ENCODE measurements at regions not wholly inside any gene's neighbourhood (a gene's known extent, or its start where the extent isn't known, plus 50 kb on each side); places are given as distances from the start of the nearest gene placed in this dataset.

DNA sequence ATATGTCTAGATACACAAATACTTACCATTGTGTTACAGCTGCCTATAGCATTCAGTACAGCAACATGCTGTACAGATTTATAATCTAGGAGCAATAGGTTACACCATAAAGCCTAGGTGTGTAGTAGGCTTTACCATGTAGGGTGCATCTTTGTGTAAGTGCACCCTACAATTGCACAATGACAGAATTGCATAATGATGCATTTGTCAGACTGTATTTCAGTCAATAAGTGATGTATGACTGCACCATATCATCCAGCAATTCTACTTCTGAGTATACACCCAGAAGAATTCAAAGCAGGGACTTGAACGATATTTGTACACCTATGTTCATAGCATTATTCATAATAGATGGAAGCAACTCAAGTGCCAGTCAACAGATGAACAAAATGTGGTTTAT is 100.4 kb upstream of the SLC44A1 start:
- H3K36me3 Mint-ChIP-seq: no peaks in the 10 kb centered on the region

DNA sequence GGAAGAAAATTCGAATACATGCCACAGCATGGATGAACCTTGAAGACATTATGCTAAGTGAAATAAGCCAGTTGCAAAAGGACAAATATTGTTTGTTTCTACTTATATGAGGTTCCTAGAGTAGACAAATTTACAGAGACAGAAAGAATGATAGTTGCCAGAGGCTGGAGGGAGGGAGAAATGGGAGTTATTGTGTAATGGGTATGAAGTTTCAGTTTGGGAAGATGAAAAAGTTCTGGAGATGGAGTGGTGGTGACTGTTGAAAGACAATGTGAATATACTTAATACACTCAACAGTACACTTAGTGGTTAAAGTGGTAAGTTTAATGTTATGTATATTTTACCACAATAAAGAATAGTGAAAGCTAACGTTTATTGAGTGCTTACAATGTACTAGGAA is 99.6 kb upstream of the SLC44A1 start:
- no peak for DNase-seq
- ATAC-seq (replicated peaks): no peak
- peaks cover 0 to 11% of the 10 kb centered on the region in 2 donors for H3K27me3 Mint-ChIP-seq
- no peaks in the 10 kb centered on the region for H3K36me3 Mint-ChIP-seq
- H3K4me1 Mint-ChIP-seq: peaks cover 6 to 9% of the 10 kb centered on the region in 2 donors
- H3K27ac Mint-ChIP-seq: no peak overlapping the region
- H3K9me3 Mint-ChIP-seq: no peaks in the 10 kb centered on the region
- no peak overlapping the region for H3K4me3 Mint-ChIP-seq

More for the DNA sequence above, 100.4 kb upstream of the SLC44A1 start:
- Mint-ChIP-seq H3K9me3 (no peaks in the 10 kb centered on the region), H3K4me3 (no peak overlapping the region), H3K27ac (no peak overlapping the region), H3K27me3 (peaks cover 0 to 11% of the 10 kb centered on the region in 2 donors), H3K4me1 (peaks cover 6 to 9% of the 10 kb centered on the region in 2 donors)
- DNase-seq (no peak), ATAC-seq (replicated peaks) (no peak)

DNA sequence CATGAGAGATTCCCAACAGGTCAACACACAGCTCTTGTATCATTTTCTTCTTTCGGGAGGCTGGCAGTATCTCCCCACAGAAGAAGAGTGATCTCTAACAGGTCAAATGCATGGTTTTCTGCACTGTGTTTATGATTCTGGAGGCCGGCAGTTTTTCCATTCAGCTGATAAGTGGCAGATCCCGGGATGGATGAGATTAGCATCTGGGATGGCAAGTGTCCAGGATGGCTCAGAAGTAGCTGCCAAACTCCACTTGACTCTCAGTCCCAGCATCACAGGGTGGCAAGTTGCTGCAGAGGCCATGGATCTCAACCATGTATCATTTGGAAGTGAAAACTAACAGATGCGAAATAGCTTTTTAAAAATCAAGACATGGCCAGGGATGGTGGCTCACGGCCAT is 97.8 kb upstream of the SLC44A1 start:
- DNase-seq: no peak
- ATAC-seq (replicated peaks): no peak
- peaks cover 0 to 11% of the 10 kb centered on the region in 2 donors for H3K27me3 Mint-ChIP-seq
- H3K36me3 Mint-ChIP-seq: no peaks in the 10 kb centered on the region
- H3K27ac Mint-ChIP-seq: no peak overlapping the region
- peaks cover 9 to 15% of the 10 kb centered on the region in 2 donors for H3K4me1 Mint-ChIP-seq
- no peaks in the 10 kb centered on the region for H3K9me3 Mint-ChIP-seq
- no peak overlapping the region for H3K4me3 Mint-ChIP-seq

DNA sequence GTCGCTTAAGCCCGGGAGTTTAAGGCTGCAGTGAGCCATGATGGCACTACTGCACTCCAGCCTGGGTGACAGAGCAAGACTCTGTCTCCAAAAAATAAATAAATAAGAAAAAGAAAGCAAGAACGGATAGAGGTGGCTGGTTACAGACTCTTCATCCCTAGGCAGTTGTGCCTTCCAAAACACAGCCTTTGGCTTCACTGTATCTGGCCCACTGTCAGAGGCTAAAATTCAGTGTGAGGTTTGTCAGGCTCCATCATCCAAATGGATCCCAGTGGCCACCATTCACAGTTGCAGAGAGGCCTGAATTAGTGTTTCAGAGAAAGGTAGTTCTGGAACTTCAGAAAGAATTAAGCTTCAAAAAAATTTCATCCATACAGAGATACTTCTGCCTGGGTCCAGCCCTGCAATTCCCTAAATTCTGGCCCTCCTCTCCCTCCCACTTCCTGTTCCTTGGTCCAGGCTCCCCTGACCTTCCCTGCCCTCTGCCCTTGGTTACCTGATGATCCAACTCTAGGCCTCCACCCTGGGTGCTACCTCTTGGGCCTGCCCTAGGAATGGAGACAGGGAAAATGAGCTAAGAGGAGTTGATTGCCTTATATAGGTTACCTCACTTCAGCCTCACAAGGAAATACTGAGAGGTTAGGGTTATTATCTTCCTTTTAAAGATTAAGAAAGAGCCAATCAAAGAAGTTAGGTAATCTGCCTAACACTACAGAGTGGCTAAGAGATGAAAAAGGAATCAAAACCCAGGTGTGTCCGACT is 97.2 kb upstream of the SLC44A1 start:
- peaks cover 7 to 10% of the 10 kb centered on the region in 2 donors for H3K4me1 Mint-ChIP-seq
- H3K27ac Mint-ChIP-seq: no peak overlapping the region
- DNase-seq: no peak
- H3K9me3 Mint-ChIP-seq: no peaks in the 10 kb centered on the region
- no peak for ATAC-seq (replicated peaks)
- no peaks in the 10 kb centered on the region for H3K36me3 Mint-ChIP-seq
- H3K4me3 Mint-ChIP-seq: no peak overlapping the region
- peaks cover 0 to 11% of the 10 kb centered on the region in 2 donors for H3K27me3 Mint-ChIP-seq

DNA sequence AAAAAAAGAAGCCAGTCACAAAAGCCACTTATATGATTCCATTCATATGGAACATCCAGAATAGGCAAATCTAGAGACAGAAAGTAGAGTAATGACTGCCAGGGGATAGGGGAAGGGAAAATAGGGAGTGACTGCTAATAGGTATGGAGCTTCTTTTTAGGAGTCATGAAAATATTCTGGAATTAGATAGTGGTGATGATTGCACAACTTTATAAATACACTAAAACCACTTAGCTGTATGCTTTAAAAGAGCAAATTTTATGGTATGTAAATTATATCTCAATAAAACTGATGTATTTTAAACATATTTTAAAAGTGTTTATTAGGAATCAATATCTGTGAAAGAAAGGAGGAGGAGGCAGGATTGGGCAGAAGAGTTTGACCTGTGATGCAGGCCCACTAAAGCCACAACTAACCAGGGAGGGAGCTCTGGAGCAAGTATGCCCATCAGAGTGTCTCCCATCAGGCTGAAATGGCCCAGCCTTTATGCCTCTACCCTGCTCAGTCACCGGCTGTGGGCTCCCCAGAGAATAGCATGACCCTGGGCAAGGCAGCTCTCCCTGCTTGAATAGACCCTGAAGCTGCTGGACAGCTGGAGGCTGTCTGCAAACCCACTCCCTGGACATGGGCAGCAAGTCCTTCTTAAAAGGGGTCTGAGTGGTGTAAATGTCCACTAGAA is 96.0 kb upstream of the SLC44A1 start:
- no peak for ATAC-seq (replicated peaks)
- Mint-ChIP-seq H3K27ac (no peak overlapping the region), H3K27me3 (peaks cover 0 to 7% of the 10 kb centered on the region in 2 donors), H3K4me3 (no peak overlapping the region), H3K9me3 (no peaks in the 10 kb centered on the region), H3K4me1 (peaks cover 7 to 10% of the 10 kb centered on the region in 2 donors), H3K36me3 (no peaks in the 10 kb centered on the region)
- no peak for DNase-seq

DNA sequence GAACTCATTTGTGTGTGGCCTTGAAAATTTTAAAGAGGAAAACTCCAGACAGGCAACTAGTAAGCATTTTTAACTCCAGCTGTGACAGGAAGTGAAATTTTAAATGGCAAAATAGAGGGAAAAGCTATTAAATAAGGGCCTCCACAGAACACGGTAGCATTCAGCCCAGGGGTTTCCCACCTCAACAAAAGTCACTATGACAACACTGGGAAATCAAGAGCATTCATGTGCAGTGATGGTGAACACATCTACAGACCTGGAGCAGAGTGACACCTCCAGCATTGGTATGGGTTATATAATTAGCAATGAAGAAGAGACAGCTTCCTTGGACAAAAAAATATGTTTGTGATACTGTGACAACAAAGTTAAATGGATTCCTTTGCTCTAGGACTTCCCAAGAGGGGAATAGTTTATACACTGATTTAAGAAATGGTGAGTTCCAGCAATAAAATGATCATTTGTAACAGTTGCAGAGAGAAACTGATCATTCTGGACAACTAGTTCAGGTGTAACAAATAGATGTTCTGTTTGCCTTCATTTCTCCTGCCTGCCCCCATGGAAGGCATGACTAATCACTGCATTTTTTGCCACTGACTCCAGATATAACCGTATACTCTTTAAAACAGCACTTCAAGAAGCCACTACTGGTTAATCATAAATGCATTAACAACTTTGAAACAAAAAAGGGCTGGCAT is 93.3 kb upstream of the SLC44A1 start:
- ATAC-seq (replicated peaks) (peak; percentile 68 to 93), DNase-seq (no peak)
- peaks cover 0 to 3% of the 10 kb centered on the region in 2 donors for H3K27me3 Mint-ChIP-seq
- no peaks in the 10 kb centered on the region for H3K36me3 Mint-ChIP-seq
- no peak overlapping the region for H3K4me3 Mint-ChIP-seq
- no peaks in the 10 kb centered on the region for H3K9me3 Mint-ChIP-seq
- H3K4me1 Mint-ChIP-seq: peaks cover 10 to 12% of the 10 kb centered on the region in 2 donors
- H3K27ac Mint-ChIP-seq: no peak overlapping the region

DNA sequence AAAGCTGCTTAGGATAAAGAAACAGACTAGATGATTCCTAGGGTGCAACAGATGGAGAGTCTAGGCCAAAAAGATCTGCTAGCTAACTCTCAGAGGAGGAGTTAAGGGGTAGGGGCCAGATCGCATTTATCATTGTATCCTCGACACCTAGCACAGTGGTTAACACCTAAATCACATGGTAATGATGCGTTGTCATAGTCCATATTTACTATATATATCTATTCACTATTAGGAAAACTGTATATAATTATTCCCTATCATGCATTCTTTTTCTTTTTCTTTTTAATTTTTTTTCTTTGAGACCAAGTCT is 92.8 kb upstream of the SLC44A1 start:
- ATAC-seq (replicated peaks) (no peak), DNase-seq (no peak)
- Mint-ChIP-seq H3K9me3 (no peaks in the 10 kb centered on the region), H3K36me3 (no peaks in the 10 kb centered on the region), H3K4me1 (peaks cover 10 to 12% of the 10 kb centered on the region in 2 donors), H3K27me3 (no peaks in the 10 kb centered on the region), H3K27ac (no peak overlapping the region), H3K4me3 (no peak overlapping the region)

DNA sequence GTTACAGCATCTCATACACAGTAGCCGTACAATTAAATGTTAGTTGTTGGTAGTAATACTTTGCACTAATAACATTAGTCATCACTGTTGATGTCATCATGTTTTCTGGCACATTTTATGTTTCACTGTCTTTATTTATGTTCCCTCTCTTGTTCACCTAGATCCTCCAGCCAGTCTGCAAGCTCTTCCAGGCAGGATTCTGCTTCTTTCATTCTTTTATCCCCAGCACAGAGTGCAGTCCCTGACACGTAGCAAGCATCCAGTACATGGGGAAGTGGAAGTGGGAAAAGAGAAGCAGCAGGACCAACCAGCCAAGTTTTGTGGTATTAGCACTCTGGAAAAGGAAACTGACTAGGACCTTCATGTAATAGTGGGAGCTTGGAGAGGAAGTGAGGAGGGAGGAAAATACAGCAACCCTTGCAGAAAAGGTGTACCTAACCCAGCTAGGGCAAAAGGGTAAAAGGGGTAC is 89.7 kb upstream of the SLC44A1 start:
- no peak for DNase-seq
- Mint-ChIP-seq H3K4me1 (peaks cover 10 to 12% of the 10 kb centered on the region in 2 donors), H3K4me3 (no peak overlapping the region), H3K36me3 (no peaks in the 10 kb centered on the region), H3K9me3 (no peaks in the 10 kb centered on the region), H3K27ac (no peak overlapping the region), H3K27me3 (no peaks in the 10 kb centered on the region)
- ATAC-seq (replicated peaks): no peak

DNA sequence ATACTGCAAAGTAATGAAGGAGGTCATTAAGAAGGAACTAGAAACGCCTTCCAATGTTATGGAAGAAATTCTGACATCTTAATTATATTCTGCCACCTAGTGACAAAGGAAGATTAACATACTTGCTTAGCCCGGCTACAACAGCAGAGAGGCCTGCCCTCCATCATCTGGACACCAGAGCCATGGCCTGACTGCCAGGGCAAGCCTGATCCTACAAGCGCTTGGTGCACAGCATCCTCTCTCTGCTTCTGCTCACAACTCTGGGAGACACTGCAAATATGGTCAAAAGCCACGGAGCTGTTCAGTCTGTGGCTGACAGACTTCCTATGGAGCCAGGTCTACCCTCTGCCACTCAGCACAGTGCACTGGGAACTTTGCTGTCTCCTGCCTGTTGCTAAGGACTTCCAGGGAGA is 87.3 kb upstream of the SLC44A1 start:
- Mint-ChIP-seq H3K4me1 (peaks cover 0 to 5% of the 10 kb centered on the region in 2 donors), H3K4me3 (no peak overlapping the region), H3K27ac (no peak overlapping the region), H3K36me3 (no peaks in the 10 kb centered on the region), H3K9me3 (no peaks in the 10 kb centered on the region), H3K27me3 (no peaks in the 10 kb centered on the region)
- ATAC-seq (replicated peaks) (peak; percentile 85 to 88), DNase-seq (no peak)

DNA sequence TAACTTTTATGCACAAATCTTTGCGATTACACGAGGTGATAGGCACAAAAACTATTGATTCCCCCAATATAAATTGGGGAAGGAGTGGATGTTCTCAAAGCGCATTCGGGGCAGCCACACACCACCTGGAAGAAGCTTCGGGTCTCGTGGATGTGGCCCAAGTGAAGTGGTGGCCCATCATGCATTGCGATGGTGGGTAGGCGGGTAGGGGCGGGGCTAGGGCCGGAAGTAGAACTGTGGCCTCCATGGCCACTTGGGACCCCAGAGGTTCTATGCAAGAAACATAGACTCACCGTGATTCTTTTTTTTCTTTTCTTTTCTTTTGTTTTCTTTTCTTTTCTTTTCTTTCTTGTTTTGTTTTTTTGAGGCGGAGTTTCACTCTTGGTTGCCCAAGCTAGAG is 86.4 kb upstream of the SLC44A1 start:
- Mint-ChIP-seq H3K27me3 (no peaks in the 10 kb centered on the region), H3K4me3 (no peak overlapping the region), H3K4me1 (peaks cover 0 to 5% of the 10 kb centered on the region in 2 donors), H3K9me3 (no peaks in the 10 kb centered on the region), H3K36me3 (no peaks in the 10 kb centered on the region), H3K27ac (no peak overlapping the region)
- DNase-seq: no peak
- ATAC-seq (replicated peaks): no peak

DNA sequence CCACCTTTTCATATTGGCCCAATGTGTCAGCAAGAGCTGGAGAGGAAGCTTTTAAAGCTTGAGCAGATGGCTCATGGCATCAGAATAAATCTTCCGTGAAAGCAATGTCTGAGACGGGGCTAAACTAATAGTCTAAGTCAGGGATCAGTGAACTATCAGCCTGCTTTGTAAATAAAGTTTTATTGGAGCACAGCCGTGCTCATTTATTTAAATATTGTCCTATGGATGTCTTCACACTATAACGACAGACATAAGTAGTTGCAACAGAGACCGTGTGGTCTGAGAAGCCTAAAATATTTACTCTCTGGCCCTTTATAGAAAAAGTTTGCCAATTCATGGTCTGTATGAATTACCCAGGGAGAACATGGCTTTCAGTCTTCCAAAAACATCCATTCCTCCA is 85.6 kb upstream of the SLC44A1 start:
- Mint-ChIP-seq H3K27me3 (no peaks in the 10 kb centered on the region), H3K9me3 (no peaks in the 10 kb centered on the region), H3K4me1 (peaks cover 0 to 5% of the 10 kb centered on the region in 2 donors), H3K4me3 (no peak overlapping the region), H3K27ac (no peak overlapping the region), H3K36me3 (no peaks in the 10 kb centered on the region)
- ATAC-seq (replicated peaks) (no peak), DNase-seq (no peak)

DNA sequence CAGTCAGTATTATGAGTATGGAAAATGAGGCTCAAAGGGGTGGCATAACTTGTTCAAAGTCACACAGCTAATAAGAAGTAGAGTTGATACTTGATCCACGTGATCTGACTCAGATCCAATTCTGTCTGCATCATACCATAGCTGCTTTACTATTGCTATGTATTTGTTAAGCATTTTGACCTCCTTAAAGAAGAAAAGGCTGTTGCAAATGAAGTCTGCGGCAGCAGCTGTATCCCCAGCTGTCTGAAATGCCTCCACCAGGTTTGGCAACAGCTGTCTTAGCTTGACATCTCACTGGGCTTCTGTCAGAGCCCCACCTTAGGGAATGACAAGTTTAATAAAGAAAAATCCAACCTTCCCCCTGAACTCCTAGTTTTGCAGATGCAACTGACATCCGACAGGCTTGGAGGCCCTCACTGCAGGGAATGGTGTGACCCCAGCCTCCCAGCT is 75.6 kb upstream of the SLC44A1 start:
- no peak for ATAC-seq (replicated peaks)

DNA sequence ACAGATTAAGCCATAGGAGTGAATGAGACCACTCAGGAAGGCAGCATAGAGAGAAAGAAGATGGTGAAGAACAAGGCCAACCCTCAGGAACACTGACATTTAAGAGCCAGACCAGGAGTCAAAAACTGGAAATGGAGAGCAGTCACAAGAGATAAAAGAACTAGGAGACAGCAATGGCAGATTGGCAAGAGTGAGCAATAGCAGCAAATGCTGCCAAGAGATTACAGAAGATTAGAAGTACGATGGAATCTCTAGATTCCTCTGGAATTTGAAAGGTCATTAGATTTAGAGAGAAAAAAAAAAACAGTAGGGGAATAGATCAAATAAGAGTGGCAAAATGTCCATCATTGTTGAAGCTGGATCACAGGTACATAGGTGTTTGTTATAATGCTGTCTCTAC is 73.4 kb upstream of the SLC44A1 start:
- H3K9me3 Mint-ChIP-seq: no peaks in the 10 kb centered on the region
- ATAC-seq (replicated peaks) (no peak), DNase-seq (no peak)
- H3K27me3 Mint-ChIP-seq: no peaks in the 10 kb centered on the region
- no peaks in the 10 kb centered on the region for H3K4me1 Mint-ChIP-seq
- no peak overlapping the region for H3K27ac Mint-ChIP-seq
- H3K36me3 Mint-ChIP-seq: no peaks in the 10 kb centered on the region
- H3K4me3 Mint-ChIP-seq: no peak overlapping the region

More for the DNA sequence above, 75.6 kb upstream of the SLC44A1 start:
- H3K27me3 Mint-ChIP-seq: no peaks in the 10 kb centered on the region
- H3K4me3 Mint-ChIP-seq: no peak overlapping the region
- no peaks in the 10 kb centered on the region for H3K4me1 Mint-ChIP-seq
- H3K36me3 Mint-ChIP-seq: no peaks in the 10 kb centered on the region
- no peak overlapping the region for H3K27ac Mint-ChIP-seq
- DNase-seq: no peak
- no peaks in the 10 kb centered on the region for H3K9me3 Mint-ChIP-seq

DNA sequence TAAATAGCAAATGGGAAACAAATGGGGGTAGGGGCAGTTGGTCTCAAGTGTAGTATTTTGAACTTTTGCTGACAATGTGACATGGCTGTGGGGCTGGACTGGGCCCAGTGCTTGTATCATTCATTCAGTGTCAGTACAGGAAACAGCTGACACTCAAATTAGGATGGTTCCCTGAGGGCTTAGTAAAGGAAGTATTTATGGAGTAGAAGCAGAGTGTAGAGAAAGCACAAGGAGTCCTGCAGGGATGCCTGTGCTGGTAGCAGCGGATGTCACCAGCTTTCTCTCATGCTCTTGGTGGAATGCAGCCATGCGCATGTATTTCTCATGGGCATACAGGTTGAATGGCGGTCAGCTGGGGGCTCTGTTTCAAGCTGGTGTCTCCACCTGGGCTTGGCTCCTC is 72.9 kb upstream of the SLC44A1 start:
- Mint-ChIP-seq H3K36me3 (no peaks in the 10 kb centered on the region), H3K27ac (no peak overlapping the region), H3K27me3 (no peaks in the 10 kb centered on the region), H3K4me1 (no peaks in the 10 kb centered on the region), H3K4me3 (no peak overlapping the region), H3K9me3 (no peaks in the 10 kb centered on the region)
- no peak for DNase-seq
- no peak for ATAC-seq (replicated peaks)

DNA sequence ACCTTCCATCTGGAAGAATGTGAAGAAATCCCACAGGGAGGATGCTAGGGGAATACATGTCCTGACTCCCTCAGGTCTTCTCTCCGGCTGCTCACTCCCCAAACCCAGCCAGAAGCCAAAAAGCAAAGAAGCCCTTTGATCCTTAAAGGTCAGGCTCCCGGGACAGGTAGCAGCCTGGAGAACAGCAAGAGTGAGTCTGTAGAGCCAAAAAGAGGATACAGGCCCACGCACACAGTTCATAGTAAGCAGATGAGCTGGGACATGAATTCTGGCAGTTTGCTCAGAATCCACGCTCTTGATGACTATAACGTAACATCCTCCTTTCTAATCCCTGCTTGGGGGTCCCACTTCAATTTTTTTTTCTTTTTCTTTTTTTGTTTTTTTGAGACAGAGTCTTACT is 72.0 kb upstream of the SLC44A1 start:
- ATAC-seq (replicated peaks) (no peak), DNase-seq (no peak)
- Mint-ChIP-seq H3K27me3 (no peaks in the 10 kb centered on the region), H3K27ac (no peak overlapping the region), H3K4me1 (no peaks in the 10 kb centered on the region), H3K36me3 (no peaks in the 10 kb centered on the region), H3K4me3 (no peak overlapping the region), H3K9me3 (no peaks in the 10 kb centered on the region)
